ENCODE measurements at regions not wholly inside any gene's neighbourhood (a gene's known extent, or its start where the extent isn't known, plus 50 kb on each side); places are given as distances from the start of the nearest gene placed in this dataset.

DNA sequence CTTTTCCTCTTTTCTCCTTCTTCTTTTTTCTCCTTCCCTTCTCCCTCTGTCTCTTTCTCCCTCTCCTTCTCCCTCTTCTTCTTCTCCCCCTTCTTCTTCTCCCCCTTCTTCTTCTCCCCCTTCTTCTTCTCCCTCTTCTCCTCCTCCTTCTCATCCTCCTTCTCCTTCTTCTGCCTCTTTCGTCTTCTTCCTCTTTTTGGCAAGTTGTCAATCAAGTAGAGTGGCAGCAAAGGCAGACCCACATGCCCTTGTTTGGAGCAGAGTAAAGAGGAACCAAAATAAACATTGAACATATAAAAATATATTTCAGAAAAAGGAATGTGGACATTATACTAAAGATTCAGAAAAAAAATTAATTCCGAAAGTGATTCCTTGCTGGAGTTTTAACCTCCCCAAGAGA, 59.6 kb upstream of the ZNF33B start:
- TF ChIP-seq CTCF (IDR thresholded peaks at IDR 0.05) (no peak), YY1 (IDR thresholded peaks at IDR 0.05; ENCODE audit: low read depth) (no peak), CHD2 (IDR thresholded peaks at IDR 0.05; ENCODE audit: low read length, partially characterized antibody) (no peak), EZH2phosphoT487 (IDR thresholded peaks at IDR 0.05; ENCODE audit: borderline replicate concordance, low read depth) (no peak), PBX3 (IDR thresholded peaks at IDR 0.05) (no peak), TAF1 (IDR thresholded peaks at IDR 0.05; ENCODE audit: borderline replicate concordance, low read depth, low read length) (no peak), POLR2AphosphoS5 (IDR thresholded peaks at IDR 0.05; ENCODE audit: low read depth, low read length) (no peak), RXRA (IDR thresholded peaks at IDR 0.05; ENCODE audit: borderline replicate concordance, low read depth) (no peak), FOXJ3 (CRISPR knock-in tag; IDR thresholded peaks at IDR 0.05) (no peak), EP300 (IDR thresholded peaks at IDR 0.05; ENCODE audit: borderline replicate concordance in 1 of 2, low read depth in 1 of 2, low read length in 1 of 2) (no peak), TEAD4 (IDR thresholded peaks at IDR 0.05; ENCODE audit: borderline replicate concordance, insufficient read depth) (no peak), IRF3 (IDR thresholded peaks at IDR 0.05; ENCODE audit: low read depth, low read length) (no peak), NFIC (IDR thresholded peaks at IDR 0.05; ENCODE audit: borderline replicate concordance) (no peak), SMC3 (IDR thresholded peaks at IDR 0.05; ENCODE audit: low read depth, low read length) (no peak)
